GM12878 (cell line): ENCODE measurements at regions not wholly inside any gene's neighbourhood (a gene's known extent, or its start where the extent isn't known, plus 50 kb on each side); places are given as distances from the start of the nearest gene placed in this dataset.
A peak's percentile ranks its signal among the peaks of the same experiment; 100 is the strongest.

ENCODE experiments used
- ATAC-seq: fragments of 200-7000 bp; cut with Tn5 transposase; 3 replicates; pipeline ENCODE4 v1.9.1; 2020; ENCODE audit warnings: mild to moderate bottlenecking, moderate library complexity
- BruUV-seq: library from RNA; stranded (reverse); fragments of 400-500 nt; replicated peaks from 2 replicates; lab custom pipeline; 2021; lab: Mats Ljungman, UMichigan
- CTCF ChIA-PET: fragments of 300-600 bp; sonication (Branson Sonifier 250); formaldehyde crosslinking; extraction: SDS; loops from one replicate; lab custom pipeline; 2021; ENCODE audit warnings: inconsistent platforms; lab: Yijun Ruan, JAX
- POLR2A ChIA-PET: fragments of 350-600 bp; formaldehyde crosslinking; extraction: SDS; loops from one replicate; lab custom pipeline; 2021; ENCODE audit warnings: inconsistent platforms; lab: Charles Lee
- RAD21 ChIA-PET: fragments of 300-600 bp; sonication (Branson Sonifier 250); formaldehyde crosslinking; loops from one replicate; lab custom pipeline; 2023; ENCODE audit warnings: antibody characterized with exemption; ENCODE audit not compliant: unreplicated experiment; lab: Charles Lee
- SMC1A ChIA-PET: fragments of 300-600 bp; sonication (Branson Sonifier 250); formaldehyde crosslinking; loops from one replicate; lab custom pipeline; 2023; ENCODE audit not compliant: unreplicated experiment, uncharacterized antibody; lab: Charles Lee
- DNase-seq: peaks from one replicate; pipeline ENCODE4 v3.0.0-alpha.2; 2011; ENCODE audit warnings: low read depth, low spot score
- FAIRE-seq: peaks from 3 replicates; lab custom pipeline; 2011; peaks lifted over from hg19 to GRCh38; lab: Jason Lieb, UNC
- H2AFZ ChIP-seq: 2 replicates; pipeline ENCODE4 v1.6.0; 2011; ENCODE audit warnings: low read depth, low read length, control low read depth; ENCODE audit not compliant: control insufficient read depth
- H3K27ac ChIP-seq: 2 replicates; pipeline ENCODE4 v1.5.1; 2011; ENCODE audit warnings: control low read depth; ENCODE audit not compliant: control insufficient read depth, insufficient read depth
- H3K27me3 ChIP-seq, 2 experiments: replicated peaks in 1 of 2; 2 replicates each; pipeline versions ENCODE4 v1.6.0 to v1.6.1; 2011; ENCODE audit warnings: low read length in 1 of 2; ENCODE audit not compliant: control insufficient read depth in 2 of 2, insufficient read depth in 2 of 2
- H3K36me3 ChIP-seq, 2 experiments: 2 replicates each; pipeline ENCODE4 v1.5.1; 2011; ENCODE audit warnings: low read length in 1 of 2; ENCODE audit not compliant: control insufficient read depth in 2 of 2, insufficient read depth in 2 of 2
- H3K4me1 ChIP-seq: 2 replicates; pipeline ENCODE4 v1.6.1; 2011; ENCODE audit warnings: mild to moderate bottlenecking, low read length, moderate library complexity, mixed read lengths; ENCODE audit not compliant: control insufficient read depth, insufficient read depth
- H3K4me2 ChIP-seq: 2 replicates; pipeline ENCODE4 v1.6.0; 2011; ENCODE audit warnings: control low read depth; ENCODE audit not compliant: control insufficient read depth, insufficient read depth
- H3K4me3 ChIP-seq: fragments of 200-600 bp; sonication (generic); 2 replicates; pipeline ENCODE4 v1.5.1; 2016
- H3K79me2 ChIP-seq: 2 replicates; pipeline ENCODE4 v1.6.0; 2011; ENCODE audit warnings: low read length; ENCODE audit not compliant: control insufficient read depth, insufficient read depth
- H3K9ac ChIP-seq: 2 replicates; pipeline ENCODE4 v1.8.0; 2011; ENCODE audit warnings: low read length, control low read depth, mixed read lengths; ENCODE audit not compliant: control insufficient read depth, insufficient read depth
- H3K9me3 ChIP-seq: replicated peaks from 3 replicates; pipeline ENCODE4 v1.5.1; 2011; ENCODE audit warnings: mild to moderate bottlenecking, low read length; ENCODE audit not compliant: control insufficient read depth, insufficient read depth
- H4K20me1 ChIP-seq: 2 replicates; pipeline ENCODE4 v1.6.0; 2011; ENCODE audit not compliant: control insufficient read depth, insufficient read depth
- CREB1 ChIP-seq: IDR thresholded peaks from 2 replicates; pipeline ENCODE4 v1.6.1; 2012; ENCODE audit warnings: low read depth, mild to moderate bottlenecking, inconsistent platforms
- CREM ChIP-seq: IDR thresholded peaks from 2 replicates; pipeline ENCODE4 v1.6.1; 2014; ENCODE audit warnings: antibody characterized with exemption, low read depth
- JUNB ChIP-seq: IDR thresholded peaks from 2 replicates; pipeline ENCODE4 v1.6.1; 2016; ENCODE audit warnings: antibody characterized with exemption, mild to moderate bottlenecking
- WGBS: methylation state at CpG from one replicate; pipeline ENCODE4 v1.1.6; 2016; ENCODE audit warnings: low lambda C conversion rate; ENCODE audit not compliant: insufficient replicate concordance, insufficient coverage; ENCODE audit errors: missing lambda C conversion rate; 5-methylcytosine and 5-hydroxymethylcytosine counted together
- in situ Hi-C: fragments of 300-500 bp; cut with MboI; formaldehyde crosslinking; loops from 9 replicates; pipeline ENCODE4 v1.14.3; 2018; ENCODE audit warnings: mixed read lengths
- intact Hi-C: fragments of 100-400 bp; cut with micrococcal nuclease; formaldehyde crosslinking; loops from one replicate; pipeline ENCODE4 v1.14.2; 2022; ENCODE audit not compliant: unreplicated experiment
- TF ChIP-seq, protein P1 (sequence below): IDR thresholded peaks from 2 replicates; pipeline ENCODE4 v1.6.1; 2012; ENCODE audit warnings: low read depth, low read length, improper control_type of control experiment
- TF ChIP-seq, protein P2 (sequence below): fragments of 450-650 bp; IDR thresholded peaks from 2 replicates; pipeline ENCODE4 v1.6.1; 2017; ENCODE audit warnings: antibody characterized with exemption, mild to moderate bottlenecking, moderate library complexity

DNA sequence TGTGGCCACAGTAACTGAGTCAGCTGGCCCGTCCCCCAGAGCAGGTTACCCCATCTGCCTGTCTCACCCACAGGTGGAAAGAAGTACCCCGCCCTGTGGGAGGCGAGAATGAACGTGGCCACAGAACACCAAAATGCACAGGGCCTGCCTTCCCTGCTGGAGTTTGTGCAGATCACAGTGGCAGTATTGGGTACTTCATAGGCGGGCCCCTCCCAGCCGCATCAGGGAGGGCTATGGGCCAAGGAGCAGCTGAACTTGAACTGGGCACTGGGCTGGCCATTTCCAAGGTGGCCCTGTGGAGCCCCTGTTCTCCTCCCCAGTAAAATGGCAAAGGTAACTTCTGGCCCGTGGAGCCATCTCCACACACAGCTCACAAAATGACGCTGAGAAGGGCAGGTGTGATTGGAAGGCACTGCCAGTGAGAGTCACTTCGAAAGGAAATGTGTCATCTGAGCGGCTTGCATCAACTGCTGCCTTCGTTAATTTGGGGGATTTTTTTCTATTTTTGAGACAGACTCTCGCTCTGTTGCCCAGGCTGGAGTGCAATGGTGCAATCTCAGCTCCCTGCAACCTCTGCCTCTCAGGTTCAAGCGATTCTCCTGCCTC, 162.9 kb downstream of the ENGASE start:
- RAD21 ChIA-PET = interaction anchor here (1.1 kb wide), 1 partner anchor 11 kb away, joined by 3 read pairs; no protein-coding TSS in a partner anchor

More for the DNA sequence above, 162.9 kb downstream of the ENGASE start:
- no peaks in the 10 kb centered on the region for H3K79me2 ChIP-seq
- intact Hi-C loops (no loop called here), in situ Hi-C loops (no loop called here)
- H3K9me3 ChIP-seq = no peaks in the 10 kb centered on the region; the same call in 2 of the 3 replicates
- H4K20me1 ChIP-seq = no peaks in the 10 kb centered on the region
- CTCF ChIA-PET = interaction anchor here (1.3 kb wide), 1 partner anchor 163 kb away, joined by 3 read pairs; no protein-coding TSS in a partner anchor
- no peaks in the 10 kb centered on the region for H3K36me3 ChIP-seq
- H3K4me1 ChIP-seq = no peaks in the 10 kb centered on the region
- H2AFZ ChIP-seq = no peak overlapping the region
- TF ChIP-seq CREB1 = 0 out of 2 replicates have a peak, but pooled peaks have one; percentile 16
- TF ChIP-seq, protein P1, sequence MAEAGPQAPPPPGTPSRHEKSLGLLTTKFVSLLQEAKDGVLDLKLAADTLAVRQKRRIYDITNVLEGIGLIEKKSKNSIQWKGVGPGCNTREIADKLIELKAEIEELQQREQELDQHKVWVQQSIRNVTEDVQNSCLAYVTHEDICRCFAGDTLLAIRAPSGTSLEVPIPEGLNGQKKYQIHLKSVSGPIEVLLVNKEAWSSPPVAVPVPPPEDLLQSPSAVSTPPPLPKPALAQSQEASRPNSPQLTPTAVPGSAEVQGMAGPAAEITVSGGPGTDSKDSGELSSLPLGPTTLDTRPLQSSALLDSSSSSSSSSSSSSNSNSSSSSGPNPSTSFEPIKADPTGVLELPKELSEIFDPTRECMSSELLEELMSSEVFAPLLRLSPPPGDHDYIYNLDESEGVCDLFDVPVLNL = no peak
- TF ChIP-seq JUNB = peak; percentile 66
- TF ChIP-seq, protein P2, sequence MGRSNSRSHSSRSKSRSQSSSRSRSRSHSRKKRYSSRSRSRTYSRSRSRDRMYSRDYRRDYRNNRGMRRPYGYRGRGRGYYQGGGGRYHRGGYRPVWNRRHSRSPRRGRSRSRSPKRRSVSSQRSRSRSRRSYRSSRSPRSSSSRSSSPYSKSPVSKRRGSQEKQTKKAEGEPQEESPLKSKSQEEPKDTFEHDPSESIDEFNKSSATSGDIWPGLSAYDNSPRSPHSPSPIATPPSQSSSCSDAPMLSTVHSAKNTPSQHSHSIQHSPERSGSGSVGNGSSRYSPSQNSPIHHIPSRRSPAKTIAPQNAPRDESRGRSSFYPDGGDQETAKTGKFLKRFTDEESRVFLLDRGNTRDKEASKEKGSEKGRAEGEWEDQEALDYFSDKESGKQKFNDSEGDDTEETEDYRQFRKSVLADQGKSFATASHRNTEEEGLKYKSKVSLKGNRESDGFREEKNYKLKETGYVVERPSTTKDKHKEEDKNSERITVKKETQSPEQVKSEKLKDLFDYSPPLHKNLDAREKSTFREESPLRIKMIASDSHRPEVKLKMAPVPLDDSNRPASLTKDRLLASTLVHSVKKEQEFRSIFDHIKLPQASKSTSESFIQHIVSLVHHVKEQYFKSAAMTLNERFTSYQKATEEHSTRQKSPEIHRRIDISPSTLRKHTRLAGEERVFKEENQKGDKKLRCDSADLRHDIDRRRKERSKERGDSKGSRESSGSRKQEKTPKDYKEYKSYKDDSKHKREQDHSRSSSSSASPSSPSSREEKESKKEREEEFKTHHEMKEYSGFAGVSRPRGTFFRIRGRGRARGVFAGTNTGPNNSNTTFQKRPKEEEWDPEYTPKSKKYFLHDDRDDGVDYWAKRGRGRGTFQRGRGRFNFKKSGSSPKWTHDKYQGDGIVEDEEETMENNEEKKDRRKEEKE = no peak
- peak; percentile 44; the same call in 1 of the 2 replicates for TF ChIP-seq CREM
- no TSS peak for BruUV-seq
- no peak for FAIRE-seq
- ATAC-seq = peak; percentile 91
- H3K4me3 ChIP-seq = no peak overlapping the region
- DNase-seq = no peak
- no peak overlapping the region for H3K9ac ChIP-seq
- WGBS = 7% methylated on average over 13 of the region's 13 CpGs
- POLR2A ChIA-PET = no interaction called here
- H3K27me3 ChIP-seq = peaks cover 4 to 7% of the 10 kb centered on the region in 2 experiments; a peak in 3 of 4 replicates
- H3K27ac ChIP-seq = no peak overlapping the region
- SMC1A ChIA-PET = no interaction called here
- H3K4me2 ChIP-seq = no peak overlapping the region
